ENCODE measurements at regions not wholly inside any gene's neighbourhood (a gene's known extent, or its start where the extent isn't known, plus 50 kb on each side); places are given as distances from the start of the nearest gene placed in this dataset.

GRCh38 chr21:35451276-35451675, 402.2 kb upstream of the RUNX1 start:
- no peaks in the 10 kb centered on the region for H3K4me1 Mint-ChIP-seq
- no peaks in the 10 kb centered on the region for H3K27me3 Mint-ChIP-seq (ENCODE audit: low read depth)
- peaks cover 17% of the 10 kb centered on the region for H3K36me3 Mint-ChIP-seq (ENCODE audit: low read depth)
- H3K27ac Mint-ChIP-seq (ENCODE audit: unreplicated experiment) = no peak overlapping the region
- H3K9me3 Mint-ChIP-seq = peaks cover 15% of the 10 kb centered on the region
- no peak for DNase-seq (ENCODE audit: low read depth, low spot score)
- no peak overlapping the region for H3K4me3 Mint-ChIP-seq
- TF ChIP-seq CTCF (conservative IDR thresholded peaks at IDR 0.05) = no peak

GRCh38 chr21:35450830-35451229, 401.7 kb upstream of the RUNX1 start:
- Mint-ChIP-seq H3K9me3 (peaks cover 15% of the 10 kb centered on the region), H3K36me3 (ENCODE audit: low read depth) (peaks cover 17% of the 10 kb centered on the region), H3K4me1 (no peaks in the 10 kb centered on the region), H3K27me3 (ENCODE audit: low read depth) (no peaks in the 10 kb centered on the region), H3K4me3 (no peak overlapping the region), H3K27ac (ENCODE audit: unreplicated experiment) (no peak overlapping the region)
- no peak for TF ChIP-seq CTCF (conservative IDR thresholded peaks at IDR 0.05)
- no peak for DNase-seq (ENCODE audit: low read depth, low spot score)

DNA sequence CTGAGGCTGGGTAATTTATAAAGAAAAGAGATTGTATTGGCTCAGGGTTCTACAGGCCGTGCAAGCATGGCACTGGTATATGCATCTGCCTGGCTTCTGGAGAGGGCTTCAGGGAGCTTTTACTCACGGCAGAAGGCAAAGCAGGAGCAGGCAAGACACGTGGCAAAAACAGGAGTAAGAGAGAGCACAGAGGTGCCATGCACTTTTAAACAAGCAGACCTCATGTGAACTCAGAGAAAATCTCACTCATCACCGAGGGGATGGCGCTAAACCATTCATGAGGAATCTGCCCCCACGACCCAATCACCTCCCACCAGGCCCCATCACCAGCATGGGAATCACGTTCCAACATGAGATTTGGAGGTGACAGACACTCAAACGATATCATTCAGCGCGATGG, 400.7 kb upstream of the RUNX1 start:
- DNase-seq (ENCODE audit: low read depth, low spot score) = no peak
- Mint-ChIP-seq H3K4me3 (no peak overlapping the region), H3K27me3 (ENCODE audit: low read depth) (no peaks in the 10 kb centered on the region), H3K36me3 (ENCODE audit: low read depth) (peaks cover 17% of the 10 kb centered on the region), H3K9me3 (peaks cover 15% of the 10 kb centered on the region), H3K4me1 (no peaks in the 10 kb centered on the region), H3K27ac (ENCODE audit: unreplicated experiment) (no peak overlapping the region)
- TF ChIP-seq CTCF (conservative IDR thresholded peaks at IDR 0.05) = no peak

- Mint-ChIP-seq H3K9me3 (peaks cover 15% of the 10 kb centered on the region), H3K4me3 (no peak overlapping the region)
Observed at GRCh38 chr21:35448876-35449599, 399.9 kb upstream of the RUNX1 start.

DNA sequence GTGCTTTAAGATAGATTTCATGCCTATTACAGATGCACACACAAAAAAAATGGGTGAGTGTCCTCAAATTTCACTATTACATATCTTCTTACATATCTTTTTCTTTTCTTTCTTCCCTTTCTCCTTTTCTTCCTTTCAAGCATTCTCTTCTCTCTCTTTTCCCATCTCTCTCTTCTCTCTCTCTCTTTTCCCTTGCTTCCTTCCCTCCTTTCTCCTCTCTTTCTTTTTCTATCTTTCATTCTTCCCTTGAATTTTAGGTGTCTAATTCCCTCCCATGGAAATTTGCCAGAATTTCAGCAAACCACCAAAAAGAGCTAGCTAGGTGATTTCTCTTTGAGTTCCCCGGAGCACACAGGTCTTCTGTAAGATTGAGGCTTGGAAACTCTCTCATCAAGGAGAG, 395.3 kb upstream of the RUNX1 start:
- peaks cover 6% of the 10 kb centered on the region for H3K27me3 Mint-ChIP-seq (ENCODE audit: low read depth)
- H3K27ac Mint-ChIP-seq (ENCODE audit: unreplicated experiment) = no peak overlapping the region
- H3K9me3 Mint-ChIP-seq = no peaks in the 10 kb centered on the region
- DNase-seq (ENCODE audit: low read depth, low spot score) = no peak
- no peak overlapping the region for H3K4me3 Mint-ChIP-seq
- H3K36me3 Mint-ChIP-seq (ENCODE audit: low read depth) = peaks cover 1% of the 10 kb centered on the region
- no peak for TF ChIP-seq CTCF (conservative IDR thresholded peaks at IDR 0.05)
- peaks cover 6% of the 10 kb centered on the region for H3K4me1 Mint-ChIP-seq

More at GRCh38 chr21:35448876-35449599, 399.9 kb upstream of the RUNX1 start:
- H3K4me1 Mint-ChIP-seq = no peaks in the 10 kb centered on the region
- DNase-seq (ENCODE audit: low read depth, low spot score) = no peak
- no peak overlapping the region for H3K27ac Mint-ChIP-seq (ENCODE audit: unreplicated experiment)
- H3K36me3 Mint-ChIP-seq (ENCODE audit: low read depth) = peaks cover 17% of the 10 kb centered on the region
- peaks cover 5% of the 10 kb centered on the region for H3K27me3 Mint-ChIP-seq (ENCODE audit: low read depth)
- no peak for TF ChIP-seq CTCF (conservative IDR thresholded peaks at IDR 0.05)
